ENCODE measurements at regions not wholly inside any gene's neighbourhood (a gene's known extent, or its start where the extent isn't known, plus 50 kb on each side); places are given as distances from the start of the nearest gene placed in this dataset.

GRCh38 chr15:38861108-38861507 is 296.5 kb upstream of the RASGRP1 start:
- H3K4me3 ChIP-seq: no peak overlapping the region
- H3K27ac ChIP-seq: peak overlapping the region in 1 of 4 donors; percentile 34
- H3K27me3 ChIP-seq: no peaks in the 10 kb centered on the region
- H3K36me3 ChIP-seq: no peaks in the 10 kb centered on the region
- DNase-seq: no peak
- intact Hi-C loops (cut with DNase I): no loop called here
- TF ChIP-seq, protein P1, sequence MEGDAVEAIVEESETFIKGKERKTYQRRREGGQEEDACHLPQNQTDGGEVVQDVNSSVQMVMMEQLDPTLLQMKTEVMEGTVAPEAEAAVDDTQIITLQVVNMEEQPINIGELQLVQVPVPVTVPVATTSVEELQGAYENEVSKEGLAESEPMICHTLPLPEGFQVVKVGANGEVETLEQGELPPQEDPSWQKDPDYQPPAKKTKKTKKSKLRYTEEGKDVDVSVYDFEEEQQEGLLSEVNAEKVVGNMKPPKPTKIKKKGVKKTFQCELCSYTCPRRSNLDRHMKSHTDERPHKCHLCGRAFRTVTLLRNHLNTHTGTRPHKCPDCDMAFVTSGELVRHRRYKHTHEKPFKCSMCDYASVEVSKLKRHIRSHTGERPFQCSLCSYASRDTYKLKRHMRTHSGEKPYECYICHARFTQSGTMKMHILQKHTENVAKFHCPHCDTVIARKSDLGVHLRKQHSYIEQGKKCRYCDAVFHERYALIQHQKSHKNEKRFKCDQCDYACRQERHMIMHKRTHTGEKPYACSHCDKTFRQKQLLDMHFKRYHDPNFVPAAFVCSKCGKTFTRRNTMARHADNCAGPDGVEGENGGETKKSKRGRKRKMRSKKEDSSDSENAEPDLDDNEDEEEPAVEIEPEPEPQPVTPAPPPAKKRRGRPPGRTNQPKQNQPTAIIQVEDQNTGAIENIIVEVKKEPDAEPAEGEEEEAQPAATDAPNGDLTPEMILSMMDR (IDR thresholded peaks at IDR 0.05): no peak
- TF ChIP-seq POLR2A (IDR thresholded peaks at IDR 0.05): no peak
- H3K4me1 ChIP-seq: peaks cover 0 to 14% (median 5%) of the 10 kb centered on the region in 3 donors
- no peaks in the 10 kb centered on the region for H3K9me3 ChIP-seq

DNA sequence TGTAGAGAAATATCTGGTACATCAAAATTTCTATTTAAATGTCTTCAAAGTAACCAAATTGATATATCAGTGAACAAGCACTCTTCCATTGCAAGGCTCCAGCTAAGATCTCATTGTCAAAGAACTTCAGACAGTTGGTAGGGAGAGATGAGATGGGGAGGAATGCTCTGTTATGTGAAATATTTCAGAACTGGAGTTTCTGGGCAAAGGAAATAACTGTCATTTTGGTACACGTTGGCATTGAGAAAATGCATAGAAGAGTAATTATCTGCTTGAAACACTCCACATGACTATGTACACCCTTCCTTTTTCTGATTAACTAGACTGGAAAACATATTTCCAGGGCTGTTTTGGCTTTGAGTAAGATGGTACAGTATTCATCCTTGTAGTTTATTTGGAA is 297.5 kb upstream of the RASGRP1 start:
- no peak for DNase-seq
- no peak for TF ChIP-seq POLR2A (IDR thresholded peaks at IDR 0.05)
- TF ChIP-seq, protein P1 (IDR thresholded peaks at IDR 0.05): no peak

GRCh38 chr15:38863381-38863780 is 298.8 kb upstream of the RASGRP1 start:
- no peak overlapping the region for H3K27ac ChIP-seq
- DNase-seq: no peak
- WGBS, 2 donors: 65 to 75% methylated on average over 2 to 4 of the region's 4 CpGs
- no peaks in the 10 kb centered on the region for H3K36me3 ChIP-seq
- TF ChIP-seq, protein P1 (IDR thresholded peaks at IDR 0.05): no peak
- no peak for TF ChIP-seq POLR2A (IDR thresholded peaks at IDR 0.05)
- H3K9me3 ChIP-seq: no peaks in the 10 kb centered on the region
- no peak overlapping the region for H3K4me3 ChIP-seq
- H3K27me3 ChIP-seq: no peaks in the 10 kb centered on the region
- peaks cover 0 to 14% (median 5%) of the 10 kb centered on the region in 3 donors for H3K4me1 ChIP-seq
- intact Hi-C loops (cut with DNase I): no loop called here

More for the DNA sequence above, 297.5 kb upstream of the RASGRP1 start:
- WGBS, 2 donors: 41 to 50% methylated on average over 1 of the region's 1 CpG
- no peaks in the 10 kb centered on the region for H3K9me3 ChIP-seq
- H3K4me1 ChIP-seq: peaks cover 0 to 14% (median 5%) of the 10 kb centered on the region in 3 donors
- H3K27ac ChIP-seq: no peak overlapping the region
- H3K4me3 ChIP-seq: no peak overlapping the region
- H3K27me3 ChIP-seq: no peaks in the 10 kb centered on the region
- no peaks in the 10 kb centered on the region for H3K36me3 ChIP-seq
- intact Hi-C loops (cut with DNase I): no loop called here

GRCh38 chr15:38864122-38864521 is 299.5 kb upstream of the RASGRP1 start:
- no peaks in the 10 kb centered on the region for H3K36me3 ChIP-seq
- intact Hi-C loops (cut with DNase I): no loop called here
- H3K27me3 ChIP-seq: no peaks in the 10 kb centered on the region
- DNase-seq: no peak
- WGBS, 2 donors: 83 to 88% methylated on average over 3 of the region's 3 CpGs
- TF ChIP-seq, protein P1 (IDR thresholded peaks at IDR 0.05): no peak
- TF ChIP-seq POLR2A (IDR thresholded peaks at IDR 0.05): no peak
- H3K4me1 ChIP-seq: peaks cover 0 to 14% (median 5%) of the 10 kb centered on the region in 3 donors
- no peaks in the 10 kb centered on the region for H3K9me3 ChIP-seq
- peak overlapping the region in 3 of 4 donors; percentile 22 to 72 (median 47) for H3K27ac ChIP-seq
- no peak overlapping the region for H3K4me3 ChIP-seq

GRCh38 chr15:38864827-38865581 is 300.4 kb upstream of the RASGRP1 start:
- intact Hi-C loops (cut with DNase I): no loop called here
- no peaks in the 10 kb centered on the region for H3K27me3 ChIP-seq
- H3K4me1 ChIP-seq: peaks cover 0 to 14% (median 5%) of the 10 kb centered on the region in 3 donors
- H3K27ac ChIP-seq: peak overlapping the region in 3 of 4 donors; percentile 47 to 72 (median 65)
- no peaks in the 10 kb centered on the region for H3K36me3 ChIP-seq
- no peak for TF ChIP-seq POLR2A (IDR thresholded peaks at IDR 0.05)
- TF ChIP-seq, protein P1 (IDR thresholded peaks at IDR 0.05): no peak
- H3K4me3 ChIP-seq: peak overlapping the region in 1 of 4 donors; percentile 9
- 56 to 64% methylated on average over 5 to 8 of the region's 9 CpGs for WGBS, 2 donors
- no peaks in the 10 kb centered on the region for H3K9me3 ChIP-seq
- no peak for DNase-seq

Data from esophagus squamous epithelium (tissue), 5 donors.